Central memory CD8-positive, alpha-beta T cell (primary cell): ENCODE measurements at regions not wholly inside any gene's neighbourhood (a gene's known extent, or its start where the extent isn't known, plus 50 kb on each side); places are given as distances from the start of the nearest gene placed in this dataset.

Experiments used
- ATAC-seq: fragments of 150-1000 bp; cut with Tn5 transposase; replicated peaks from 2 replicates; pipeline ENCODE4 v1.10.0; 2022; ENCODE audit warnings: mild to moderate bottlenecking, moderate FRiP score, moderate number of reproducible peaks; ENCODE audit not compliant: poor library complexity, severe bottlenecking; ENCODE audit errors: extremely low read depth
- DNase-seq, 2 donors: peaks; one replicate each; pipeline ENCODE4 v3.0.0; 2021; ENCODE audit warnings: low spot score in 2 of 2
- H3K27ac Mint-ChIP-seq: one replicate; pipeline ENCODE4 v1.8.0; 2022; ENCODE audit warnings: low read depth, mild to moderate bottlenecking, moderate library complexity, mixed read lengths
- H3K27me3 Mint-ChIP-seq: one replicate; pipeline ENCODE4 v1.8.0; 2022; ENCODE audit warnings: mixed read lengths
- H3K36me3 Mint-ChIP-seq: one replicate; pipeline ENCODE4 v1.8.0; 2022; ENCODE audit warnings: mild to moderate bottlenecking, moderate library complexity, mixed read lengths; ENCODE audit not compliant: insufficient read depth
- H3K4me1 Mint-ChIP-seq: one replicate; pipeline ENCODE4 v1.8.0; 2022; ENCODE audit warnings: mixed read lengths
- H3K4me3 Mint-ChIP-seq: one replicate; pipeline ENCODE4 v1.8.0; 2022; ENCODE audit warnings: mild to moderate bottlenecking, moderate library complexity, mixed read lengths
- H3K9me3 Mint-ChIP-seq: one replicate; pipeline ENCODE4 v1.8.0; 2022; ENCODE audit warnings: mixed read lengths

DNA sequence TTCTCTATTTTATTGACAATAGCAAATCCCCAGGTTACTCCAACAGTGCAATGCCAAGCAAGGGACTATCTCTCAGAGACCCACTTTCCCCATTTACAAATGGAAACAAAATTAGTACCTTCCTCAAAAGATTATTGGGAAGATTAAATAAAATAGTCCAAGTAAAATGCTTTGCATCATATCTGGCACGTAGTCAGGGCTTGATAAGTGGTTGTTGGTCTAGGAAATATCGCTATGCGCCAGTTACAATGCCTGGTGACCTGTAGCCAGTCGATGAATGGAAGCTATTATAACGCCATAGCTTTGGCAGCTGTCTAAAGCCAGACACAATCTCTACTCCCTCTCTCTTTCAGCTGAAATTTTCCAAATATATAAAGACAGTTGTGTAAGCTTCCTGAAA, 220.3 kb downstream of the RAP2A start:
- no peaks in the 10 kb centered on the region for H3K4me1 Mint-ChIP-seq
- DNase-seq (no peak), ATAC-seq (no peak)
- H3K4me3 Mint-ChIP-seq = no peak overlapping the region
- H3K9me3 Mint-ChIP-seq = no peaks in the 10 kb centered on the region
- H3K27me3 Mint-ChIP-seq = peaks cover 38% of the 10 kb centered on the region
- H3K27ac Mint-ChIP-seq = no peak overlapping the region
- peaks cover under 1% of the 10 kb centered on the region for H3K36me3 Mint-ChIP-seq

DNA sequence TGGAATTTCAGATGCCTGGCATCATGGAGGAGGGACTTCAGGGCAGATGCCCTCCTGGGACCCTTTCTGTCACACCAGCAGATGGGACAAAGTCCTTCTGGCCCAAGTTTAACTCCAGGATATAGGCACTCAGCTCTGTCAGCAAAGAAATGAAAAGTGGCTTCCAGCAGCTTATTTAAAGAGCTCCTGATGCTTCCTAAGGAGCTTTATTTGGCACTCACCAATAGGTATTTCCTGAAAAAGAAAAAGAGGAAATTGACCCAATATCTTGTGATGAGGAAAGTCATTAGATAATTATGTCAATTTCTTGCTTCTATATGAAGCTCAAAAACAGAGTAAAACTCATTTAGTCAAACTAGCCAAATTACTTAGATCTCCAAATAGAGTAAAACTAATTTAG, 224.6 kb downstream of the RAP2A start:
- no peak for ATAC-seq
- no peaks in the 10 kb centered on the region for H3K9me3 Mint-ChIP-seq
- H3K36me3 Mint-ChIP-seq = no peaks in the 10 kb centered on the region
- peaks cover 33% of the 10 kb centered on the region for H3K27me3 Mint-ChIP-seq
- no peak overlapping the region for H3K4me3 Mint-ChIP-seq
- no peak overlapping the region for H3K27ac Mint-ChIP-seq
- DNase-seq = no peak
- no peaks in the 10 kb centered on the region for H3K4me1 Mint-ChIP-seq

DNA sequence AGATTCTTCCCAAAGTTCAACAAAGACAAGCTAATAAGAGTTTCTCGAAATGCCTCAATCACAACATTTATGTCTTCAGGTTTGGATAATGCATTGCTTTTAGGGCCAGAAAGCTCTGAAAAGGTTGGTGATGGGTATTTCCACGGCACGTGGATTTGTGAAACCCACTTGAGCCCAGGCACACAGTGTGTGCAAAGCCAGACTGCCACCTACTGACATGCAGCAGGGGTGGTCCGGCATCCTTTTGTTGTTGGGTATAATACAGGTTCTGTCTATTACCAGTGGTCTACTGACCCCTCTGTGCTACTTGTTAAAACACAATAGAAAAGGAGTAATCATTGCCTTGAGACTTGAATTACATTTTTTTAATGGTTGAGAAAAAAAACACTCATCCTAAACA, 225.6 kb downstream of the RAP2A start:
- DNase-seq (no peak), ATAC-seq (no peak)
- no peaks in the 10 kb centered on the region for H3K9me3 Mint-ChIP-seq
- peaks cover 31% of the 10 kb centered on the region for H3K27me3 Mint-ChIP-seq
- H3K36me3 Mint-ChIP-seq = no peaks in the 10 kb centered on the region
- H3K4me1 Mint-ChIP-seq = no peaks in the 10 kb centered on the region
- H3K4me3 Mint-ChIP-seq = no peak overlapping the region
- H3K27ac Mint-ChIP-seq = no peak overlapping the region

DNA sequence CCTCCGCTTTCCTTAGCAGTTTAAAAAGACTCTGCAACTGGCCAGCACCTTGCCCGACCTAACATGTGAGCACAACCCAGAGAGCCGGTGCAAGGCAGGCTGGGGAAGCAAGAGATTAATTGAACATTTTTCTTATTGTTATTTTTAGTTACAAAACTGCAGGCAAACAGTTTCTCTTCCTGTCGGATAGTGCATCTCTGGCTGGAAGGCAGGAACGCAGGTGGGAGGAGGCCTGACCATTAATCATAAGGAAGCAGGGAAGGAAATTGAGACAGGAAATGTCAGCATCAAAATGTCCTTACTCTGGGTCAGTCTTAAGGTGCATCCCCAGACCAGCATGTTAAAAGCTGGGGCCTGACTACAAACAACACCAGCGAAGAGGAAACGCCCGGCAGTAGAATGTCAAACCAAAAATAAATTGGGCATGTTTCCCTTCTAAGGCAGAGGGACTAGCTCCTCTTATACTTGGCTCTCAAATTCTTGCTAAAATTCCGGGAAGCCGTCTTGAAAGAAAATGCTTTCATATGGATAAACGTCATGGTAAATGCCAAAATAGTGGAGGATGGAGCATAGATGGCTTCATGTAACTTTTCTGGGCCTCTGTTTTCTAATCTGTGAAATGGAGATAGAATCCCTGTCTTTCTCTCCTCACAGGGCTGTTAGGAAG, 226.8 kb downstream of the RAP2A start:
- Mint-ChIP-seq H3K4me3 (no peak overlapping the region), H3K27me3 (peaks cover 25% of the 10 kb centered on the region), H3K4me1 (no peaks in the 10 kb centered on the region), H3K27ac (no peak overlapping the region), H3K36me3 (no peaks in the 10 kb centered on the region), H3K9me3 (no peaks in the 10 kb centered on the region)
- no peak for ATAC-seq
- DNase-seq = no peak

DNA sequence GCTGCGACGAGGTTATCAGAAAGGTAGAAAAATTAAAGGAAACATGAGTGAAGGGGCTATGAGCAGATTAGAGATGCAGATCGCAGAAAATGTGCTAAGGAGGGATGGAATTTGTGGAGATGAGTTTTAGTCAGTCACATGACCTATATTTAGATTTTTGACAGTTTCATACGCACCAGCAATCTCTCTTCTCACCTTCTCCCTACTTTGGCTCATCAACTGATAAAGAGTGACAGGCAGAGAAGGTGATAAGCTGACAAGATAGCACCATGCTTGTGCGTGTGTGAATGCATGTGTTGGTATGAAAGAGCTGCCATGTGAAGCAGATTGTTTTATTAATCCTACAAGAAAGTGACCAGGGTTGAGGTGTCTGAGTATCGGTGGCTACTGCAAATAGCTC, 252.6 kb downstream of the RAP2A start:
- peaks cover 10% of the 10 kb centered on the region for H3K27me3 Mint-ChIP-seq
- H3K9me3 Mint-ChIP-seq = no peaks in the 10 kb centered on the region
- no peaks in the 10 kb centered on the region for H3K36me3 Mint-ChIP-seq
- ATAC-seq (no peak), DNase-seq (no peak)
- no peak overlapping the region for H3K4me3 Mint-ChIP-seq
- no peak overlapping the region for H3K27ac Mint-ChIP-seq
- H3K4me1 Mint-ChIP-seq = no peaks in the 10 kb centered on the region

DNA sequence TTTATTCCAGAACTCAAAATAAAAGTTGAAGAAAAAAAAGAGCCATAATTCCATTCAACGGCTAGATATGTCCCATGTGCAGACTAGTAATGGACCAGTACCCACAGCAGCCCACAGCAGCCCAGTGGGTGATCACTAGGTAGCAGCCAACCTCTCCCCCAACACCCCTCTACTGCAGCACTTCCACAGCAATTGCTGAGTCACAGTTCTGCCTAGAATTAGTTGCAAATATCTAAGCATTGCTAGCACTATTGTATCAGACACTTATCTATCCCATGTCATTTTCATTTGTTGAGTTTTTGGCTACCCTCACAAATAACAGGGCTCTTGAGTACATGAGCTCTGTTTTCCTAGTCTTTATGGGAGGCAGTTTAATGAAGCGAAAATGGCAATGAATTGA, 258.7 kb downstream of the RAP2A start:
- no peaks in the 10 kb centered on the region for H3K4me1 Mint-ChIP-seq
- H3K36me3 Mint-ChIP-seq = no peaks in the 10 kb centered on the region
- H3K27me3 Mint-ChIP-seq = peaks cover 38% of the 10 kb centered on the region
- ATAC-seq (no peak), DNase-seq (no peak)
- no peak overlapping the region for H3K4me3 Mint-ChIP-seq
- H3K9me3 Mint-ChIP-seq = no peaks in the 10 kb centered on the region
- no peak overlapping the region for H3K27ac Mint-ChIP-seq

GRCh38 chr13:97695684-97696083, 257.8 kb upstream of the IPO5 start:
- Mint-ChIP-seq H3K4me3 (no peak overlapping the region), H3K36me3 (no peaks in the 10 kb centered on the region), H3K27ac (no peak overlapping the region), H3K27me3 (peaks cover 38% of the 10 kb centered on the region), H3K4me1 (no peaks in the 10 kb centered on the region), H3K9me3 (no peaks in the 10 kb centered on the region)
- DNase-seq = no peak
- ATAC-seq = no peak

GRCh38 chr13:97696921-97697320, 256.6 kb upstream of the IPO5 start:
- no peaks in the 10 kb centered on the region for H3K36me3 Mint-ChIP-seq
- DNase-seq = no peak
- H3K27ac Mint-ChIP-seq = no peak overlapping the region
- H3K4me3 Mint-ChIP-seq = no peak overlapping the region
- H3K27me3 Mint-ChIP-seq = peaks cover 38% of the 10 kb centered on the region
- no peaks in the 10 kb centered on the region for H3K4me1 Mint-ChIP-seq
- no peak for ATAC-seq
- H3K9me3 Mint-ChIP-seq = no peaks in the 10 kb centered on the region

GRCh38 chr13:97700306-97700848, 253.1 kb upstream of the IPO5 start:
- Mint-ChIP-seq H3K4me3 (no peak overlapping the region), H3K4me1 (no peaks in the 10 kb centered on the region), H3K36me3 (no peaks in the 10 kb centered on the region), H3K27ac (no peak overlapping the region), H3K9me3 (no peaks in the 10 kb centered on the region), H3K27me3 (peaks cover 22% of the 10 kb centered on the region)
- no peak for DNase-seq
- no peak for ATAC-seq

- H3K36me3 Mint-ChIP-seq = no peaks in the 10 kb centered on the region
- ATAC-seq (no peak), DNase-seq (no peak)
- no peaks in the 10 kb centered on the region for H3K4me1 Mint-ChIP-seq
- no peak overlapping the region for H3K4me3 Mint-ChIP-seq
- no peaks in the 10 kb centered on the region for H3K9me3 Mint-ChIP-seq
- no peak overlapping the region for H3K27ac Mint-ChIP-seq
- H3K27me3 Mint-ChIP-seq = peaks cover 22% of the 10 kb centered on the region
These were observed 250.9 kb upstream of the IPO5 start for GRCh38 chr13:97702614-97703013.

DNA sequence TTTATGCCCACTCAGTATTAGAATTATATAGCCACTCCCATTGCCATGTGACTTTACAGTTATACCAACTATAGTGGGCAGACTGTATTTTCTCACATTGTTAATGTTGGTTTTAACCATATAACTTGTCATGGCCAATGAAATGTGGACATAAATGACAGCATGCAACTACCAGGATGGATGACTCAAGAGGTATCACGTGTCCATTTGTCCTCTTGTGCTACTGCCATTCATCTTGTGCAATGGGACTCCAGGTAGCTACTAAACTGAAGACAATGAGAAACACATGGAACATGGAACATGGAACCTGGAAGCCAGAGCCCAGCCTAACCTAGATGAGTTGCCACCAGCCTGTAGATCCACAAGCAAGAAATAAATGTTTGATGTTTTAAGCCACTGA, 242.7 kb upstream of the IPO5 start:
- H3K4me3 Mint-ChIP-seq = no peak overlapping the region
- no peak for DNase-seq
- no peaks in the 10 kb centered on the region for H3K4me1 Mint-ChIP-seq
- no peak overlapping the region for H3K27ac Mint-ChIP-seq
- no peak for ATAC-seq
- H3K9me3 Mint-ChIP-seq = no peaks in the 10 kb centered on the region
- peaks cover 13% of the 10 kb centered on the region for H3K27me3 Mint-ChIP-seq
- H3K36me3 Mint-ChIP-seq = no peaks in the 10 kb centered on the region

DNA sequence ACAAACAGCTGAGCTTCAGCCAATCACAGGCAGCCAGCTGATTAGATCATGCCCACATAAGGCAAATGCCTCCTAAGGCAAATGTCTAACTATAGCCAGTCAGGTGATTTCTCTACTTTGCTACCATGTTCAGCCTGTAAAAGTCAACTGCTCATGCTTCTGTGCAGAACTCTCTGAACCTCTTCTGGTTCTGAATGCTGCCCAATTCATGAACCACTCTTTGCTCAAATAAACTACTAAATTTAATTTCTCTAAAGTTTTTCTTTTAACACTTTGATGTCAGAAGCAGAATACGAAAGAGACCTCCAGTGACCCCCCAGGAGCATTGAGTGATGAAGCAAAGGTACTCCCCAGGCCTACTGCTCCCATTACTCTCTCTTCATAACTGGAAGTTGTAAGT, 240.7 kb upstream of the IPO5 start:
- Mint-ChIP-seq H3K4me1 (no peaks in the 10 kb centered on the region), H3K27ac (no peak overlapping the region), H3K4me3 (no peak overlapping the region), H3K27me3 (no peaks in the 10 kb centered on the region), H3K9me3 (no peaks in the 10 kb centered on the region), H3K36me3 (no peaks in the 10 kb centered on the region)
- ATAC-seq (no peak), DNase-seq (no peak)

DNA sequence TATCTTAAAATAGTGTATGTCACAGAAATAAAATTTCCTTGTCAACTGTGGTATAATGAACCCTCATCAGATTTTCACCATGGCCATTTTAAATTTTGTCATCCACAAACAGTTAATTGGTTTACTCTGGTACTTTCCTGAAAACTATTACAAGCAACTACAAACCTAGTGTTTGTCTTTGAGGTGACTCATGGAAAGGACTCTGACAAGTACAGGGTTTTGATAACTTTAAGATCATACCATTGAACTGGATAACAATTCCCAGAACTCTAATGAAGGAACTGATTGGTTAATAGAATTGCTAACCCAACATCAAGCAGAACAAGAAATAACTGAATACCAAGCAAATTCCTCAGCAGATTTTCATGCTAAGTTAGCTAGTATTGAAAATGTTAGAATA, 237.7 kb upstream of the IPO5 start:
- ATAC-seq (no peak), DNase-seq (no peak)
- H3K4me1 Mint-ChIP-seq = no peaks in the 10 kb centered on the region
- H3K9me3 Mint-ChIP-seq = no peaks in the 10 kb centered on the region
- no peak overlapping the region for H3K27ac Mint-ChIP-seq
- peaks cover 1% of the 10 kb centered on the region for H3K36me3 Mint-ChIP-seq
- no peak overlapping the region for H3K4me3 Mint-ChIP-seq
- no peaks in the 10 kb centered on the region for H3K27me3 Mint-ChIP-seq
